PC-3 (cell line): ENCODE measurements at regions not wholly inside any gene's neighbourhood (a gene's known extent, or its start where the extent isn't known, plus 50 kb on each side); places are given as distances from the start of the nearest gene placed in this dataset.

Source experiments
- ATAC-seq: fragments of 200-7000 bp; cut with Tn5 transposase; 2 replicates; pipeline ENCODE4 v1.9.1; 2020; ENCODE audit warnings: mild to moderate bottlenecking, moderate library complexity
- BruUV-seq: library from RNA; stranded (reverse); fragments of 400-500 nt; replicated peaks from 2 replicates; lab custom pipeline; 2021; lab: Mats Ljungman, UMichigan
- CTCF ChIA-PET: fragments of 300-600 bp; sonication (Branson Sonifier 250); formaldehyde crosslinking; loops from one replicate; lab custom pipeline; 2022; ENCODE audit warnings: antibody characterized with exemption; lab: Charles Lee
- POLR2A ChIA-PET: fragments of 300-600 bp; sonication (Branson Sonifier 250); formaldehyde crosslinking; loops from one replicate; lab custom pipeline; 2022; ENCODE audit warnings: antibody characterized with exemption; ENCODE audit not compliant: unreplicated experiment; lab: Charles Lee
- DNase-seq: peaks from one replicate; pipeline ENCODE4 v3.0.0-alpha.2; 2015
- H2AFZ ChIP-seq: fragments of 300-600 bp; sonication (generic); 2 replicates; pipeline ENCODE4 v1.6.0; 2016; ENCODE audit warnings: antibody characterized with exemption, low read length
- H3F3A ChIP-seq: fragments of 300-600 bp; sonication (generic); one replicate; pipeline ENCODE4 v1.6.0; 2017; ENCODE audit warnings: antibody characterized with exemption, low read length, control low read depth, mild to moderate bottlenecking; ENCODE audit not compliant: unreplicated experiment
- H3K27ac ChIP-seq: fragments of 300-600 bp; sonication (generic); 2 replicates; pipeline ENCODE4 v1.5.1; 2016; ENCODE audit warnings: mild to moderate bottlenecking, low read length
- H3K27me3 ChIP-seq: fragments of 300-600 bp; sonication (generic); 2 replicates; pipeline ENCODE4 v1.6.1; 2016; ENCODE audit warnings: low read length, mixed read lengths
- H3K36me3 ChIP-seq: fragments of 300-600 bp; sonication (generic); 2 replicates; pipeline ENCODE4 v1.6.1; 2016; ENCODE audit warnings: low read depth, mixed run types, low read length, mixed read lengths
- H3K4me1 ChIP-seq: fragments of 300-600 bp; sonication (generic); 2 replicates; pipeline ENCODE4 v1.5.1; 2016; ENCODE audit warnings: low read length; ENCODE audit not compliant: insufficient read depth
- H3K4me2 ChIP-seq: fragments of 300-600 bp; sonication (generic); 2 replicates; pipeline ENCODE4 v1.6.0; 2016; ENCODE audit warnings: low read length
- H3K4me3 ChIP-seq: fragments of 300-600 bp; sonication (generic); 2 replicates; pipeline ENCODE4 v1.5.1; 2016; ENCODE audit warnings: mild to moderate bottlenecking, low read length, mixed read lengths
- H3K79me2 ChIP-seq: fragments of 300-600 bp; sonication (generic); 2 replicates; pipeline ENCODE4 v1.6.1; 2017; ENCODE audit warnings: low read length, mixed read lengths
- H3K9ac ChIP-seq: fragments of 300-600 bp; sonication (generic); 2 replicates; pipeline ENCODE4 v1.6.0; 2016; ENCODE audit warnings: mild to moderate bottlenecking, low read length
- H3K9me2 ChIP-seq: fragments of 300-600 bp; sonication (generic); replicated peaks from 2 replicates; pipeline ENCODE4 v1.6.1; 2016; ENCODE audit warnings: mixed run types, low read length, mixed read lengths
- H3K9me3 ChIP-seq: fragments of 300-600 bp; sonication (generic); 2 replicates; pipeline ENCODE4 v1.6.1; 2016; ENCODE audit warnings: low read length, mixed read lengths
- H4K20me1 ChIP-seq: fragments of 300-600 bp; sonication (generic); 2 replicates; pipeline ENCODE4 v1.6.1; 2016; ENCODE audit warnings: low read length, mixed read lengths
- EZH2 ChIP-seq: fragments of 300-600 bp; sonication (generic); IDR thresholded peaks from one replicate; pipeline ENCODE4 v1.6.1; 2017; ENCODE audit warnings: antibody characterized with exemption, mild to moderate bottlenecking, low read length; ENCODE audit not compliant: unreplicated experiment
- EZH2phosphoT487 ChIP-seq: fragments of 300-600 bp; sonication (generic); IDR thresholded peaks from 2 replicates; pipeline ENCODE4 v1.6.1; 2018; ENCODE audit warnings: mild to moderate bottlenecking, antibody characterized with exemption, low read length, borderline replicate concordance
- intact Hi-C: fragments of 100-400 bp; cut with micrococcal nuclease; formaldehyde crosslinking; loops from 2 replicates; pipeline ENCODE4 v1.9.0; 2023
- TF ChIP-seq, protein P1 (sequence below): fragments of 300-600 bp; sonication (generic); conservative IDR thresholded peaks from 2 replicates; pipeline ENCODE4 v1.5.1; 2017; ENCODE audit warnings: antibody characterized with exemption, low read depth, mild to moderate bottlenecking, low read length

GRCh38 chr2:122333932-122334331 is 578.5 kb downstream of the TSN start:
- intact Hi-C loops: no loop called here
- H3K9ac ChIP-seq: no peak overlapping the region
- H3K4me3 ChIP-seq: no peak overlapping the region
- no peaks in the 10 kb centered on the region for H3F3A ChIP-seq
- TF ChIP-seq EZH2: no peak
- TF ChIP-seq EZH2phosphoT487: no peak
- TF ChIP-seq, protein P1, sequence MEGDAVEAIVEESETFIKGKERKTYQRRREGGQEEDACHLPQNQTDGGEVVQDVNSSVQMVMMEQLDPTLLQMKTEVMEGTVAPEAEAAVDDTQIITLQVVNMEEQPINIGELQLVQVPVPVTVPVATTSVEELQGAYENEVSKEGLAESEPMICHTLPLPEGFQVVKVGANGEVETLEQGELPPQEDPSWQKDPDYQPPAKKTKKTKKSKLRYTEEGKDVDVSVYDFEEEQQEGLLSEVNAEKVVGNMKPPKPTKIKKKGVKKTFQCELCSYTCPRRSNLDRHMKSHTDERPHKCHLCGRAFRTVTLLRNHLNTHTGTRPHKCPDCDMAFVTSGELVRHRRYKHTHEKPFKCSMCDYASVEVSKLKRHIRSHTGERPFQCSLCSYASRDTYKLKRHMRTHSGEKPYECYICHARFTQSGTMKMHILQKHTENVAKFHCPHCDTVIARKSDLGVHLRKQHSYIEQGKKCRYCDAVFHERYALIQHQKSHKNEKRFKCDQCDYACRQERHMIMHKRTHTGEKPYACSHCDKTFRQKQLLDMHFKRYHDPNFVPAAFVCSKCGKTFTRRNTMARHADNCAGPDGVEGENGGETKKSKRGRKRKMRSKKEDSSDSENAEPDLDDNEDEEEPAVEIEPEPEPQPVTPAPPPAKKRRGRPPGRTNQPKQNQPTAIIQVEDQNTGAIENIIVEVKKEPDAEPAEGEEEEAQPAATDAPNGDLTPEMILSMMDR: no peak
- H3K4me1 ChIP-seq: no peaks in the 10 kb centered on the region
- no peaks in the 10 kb centered on the region for H3K79me2 ChIP-seq
- H3K27me3 ChIP-seq: peaks cover 33% of the 10 kb centered on the region
- ATAC-seq (no peak), DNase-seq (no peak)
- H4K20me1 ChIP-seq: no peaks in the 10 kb centered on the region
- ChIA-PET POLR2A (no interaction called here), CTCF (no interaction called here)
- H2AFZ ChIP-seq: no peak overlapping the region
- BruUV-seq: no TSS peak
- H3K27ac ChIP-seq: no peak overlapping the region
- no peak overlapping the region for H3K4me2 ChIP-seq
- no peaks in the 10 kb centered on the region for H3K9me2 ChIP-seq
- no peaks in the 10 kb centered on the region for H3K9me3 ChIP-seq
- H3K36me3 ChIP-seq: no peaks in the 10 kb centered on the region

- H3K4me3 ChIP-seq: no peak overlapping the region
- TF ChIP-seq, protein P1: no peak; the same call in 1 of the 2 replicates
- TF ChIP-seq EZH2: no peak
- TF ChIP-seq EZH2phosphoT487: no peak
- H3K9me3 ChIP-seq: no peaks in the 10 kb centered on the region
Observed at GRCh38 chr2:122338000-122338399, 582.5 kb downstream of the TSN start.

GRCh38 chr2:122340246-122340645 is 584.8 kb downstream of the TSN start:
- no peaks in the 10 kb centered on the region for H3F3A ChIP-seq
- no peaks in the 10 kb centered on the region for H3K9me2 ChIP-seq
- no peaks in the 10 kb centered on the region for H3K79me2 ChIP-seq
- H3K27ac ChIP-seq: no peak overlapping the region
- H3K9me3 ChIP-seq: no peaks in the 10 kb centered on the region
- H2AFZ ChIP-seq: no peak overlapping the region
- ChIA-PET POLR2A (no interaction called here), CTCF (no interaction called here)
- intact Hi-C loops: no loop called here
- 0 out of 2 replicates have a peak, but pooled peaks cover 8% of the 10 kb centered on the region for H3K4me1 ChIP-seq
- H4K20me1 ChIP-seq: no peaks in the 10 kb centered on the region
- H3K27me3 ChIP-seq: no peaks in the 10 kb centered on the region
- H3K9ac ChIP-seq: no peak overlapping the region
- H3K4me3 ChIP-seq: no peak overlapping the region
- DNase-seq: peak; percentile 37
- no TSS peak for BruUV-seq
- TF ChIP-seq, protein P1: no peak
- TF ChIP-seq EZH2: no peak
- TF ChIP-seq EZH2phosphoT487: no peak
- ATAC-seq: no peak
- H3K36me3 ChIP-seq: no peaks in the 10 kb centered on the region
- no peak overlapping the region for H3K4me2 ChIP-seq

More at GRCh38 chr2:122338000-122338399, 582.5 kb downstream of the TSN start:
- H3K4me2 ChIP-seq: no peak overlapping the region
- no peaks in the 10 kb centered on the region for H3K27me3 ChIP-seq
- no peaks in the 10 kb centered on the region for H3K79me2 ChIP-seq
- H3F3A ChIP-seq: no peaks in the 10 kb centered on the region
- no peak overlapping the region for H3K9ac ChIP-seq
- no peak overlapping the region for H3K27ac ChIP-seq
- BruUV-seq: no TSS peak
- CTCF ChIA-PET: no interaction called here
- no peaks in the 10 kb centered on the region for H3K36me3 ChIP-seq
- no peaks in the 10 kb centered on the region for H4K20me1 ChIP-seq
- no peak for DNase-seq
- H2AFZ ChIP-seq: no peak overlapping the region
- POLR2A ChIA-PET: no interaction called here
- no peaks in the 10 kb centered on the region for H3K9me2 ChIP-seq
- intact Hi-C loops: no loop called here
- no peak for ATAC-seq
- H3K4me1 ChIP-seq: 0 out of 2 replicates have a peak, but pooled peaks cover 8% of the 10 kb centered on the region
